T-cell (primary cell): ENCODE measurements at regions not wholly inside any gene's neighbourhood (a gene's known extent, or its start where the extent isn't known, plus 50 kb on each side); places are given as distances from the start of the nearest gene placed in this dataset.
"Not testable (repeated sequence)": the region's sequence is repeated elsewhere in the genome, so short reads cannot be mapped to it uniquely, and the experiment has no call there.

Source experiments
- ATAC-seq, 4 experiments: fragments of 200-7000 bp in 3 of 4; fragments of 150-1000 bp in 1 of 4; cut with Tn5 transposase; replicated peaks in 1 of 4; 1 replicate in 3 of 4; 2 replicates in 1 of 4; pipeline ENCODE4 v1.10.0; 2021; ENCODE audit warnings: moderate library complexity in 3 of 4, mild to moderate bottlenecking in 2 of 4, moderate number of reproducible peaks in 1 of 4
- CTCF ChIA-PET, 2 donors: fragments of 300-600 bp; sonication (Branson Sonifier 250); formaldehyde crosslinking; loops; one replicate each; lab custom pipeline; 2022; ENCODE audit warnings: antibody characterized with exemption in 2 of 2; lab: Charles Lee
- POLR2A ChIA-PET, 2 donors: fragments of 300-600 bp; sonication (Branson Sonifier 250); formaldehyde crosslinking; loops; one replicate each; lab custom pipeline; 2022; ENCODE audit warnings: antibody characterized with exemption in 2 of 2; lab: Charles Lee
- DNase-seq, 35 experiments: peaks; one replicate each; pipeline versions ENCODE4 v3.0.0 to v3.0.0-alpha.2; 2013 to 2023
- H3K27ac ChIP-seq: one replicate; pipeline ENCODE4 v1.5.1; 2013; ENCODE audit warnings: low read length
- H3K27me3 ChIP-seq, 2 experiments: replicated peaks in 1 of 2; 1 replicate in 1 of 2; 2 replicates in 1 of 2; pipeline versions ENCODE4 v1.6.1 to v1.7.0; 2013; ENCODE audit warnings: low read length in 1 of 2, mixed read lengths in 1 of 2; ENCODE audit not compliant: control insufficient read depth in 2 of 2, insufficient read depth in 2 of 2; ENCODE audit errors: extremely low read depth in 1 of 2
- H3K36me3 ChIP-seq, 2 donors: 1 replicate in 1 of 2; 2 replicates in 1 of 2; pipeline versions ENCODE4 v1.6.1 to v1.7.0; 2013; ENCODE audit warnings: low read length in 1 of 2; ENCODE audit not compliant: control insufficient read depth in 2 of 2, insufficient read depth in 1 of 2; ENCODE audit errors: extremely low read depth in 1 of 2
- H3K4me1 ChIP-seq, 2 experiments: 1 replicate in 1 of 2; 2 replicates in 1 of 2; pipeline versions ENCODE4 v1.6.1 to v1.7.0; 2013; ENCODE audit warnings: low read length in 2 of 2, mixed read lengths in 1 of 2; ENCODE audit not compliant: insufficient read depth in 2 of 2, control insufficient read depth in 1 of 2; ENCODE audit errors: extremely low read depth in 1 of 2
- H3K4me3 ChIP-seq, 2 donors: 1 replicate in 1 of 2; 2 replicates in 1 of 2; pipeline versions ENCODE4 v1.5.1 to v1.7.0; 2013; ENCODE audit warnings: mild to moderate bottlenecking in 2 of 2, low read length in 1 of 2, moderate library complexity in 1 of 2; ENCODE audit not compliant: control insufficient read depth in 1 of 2; ENCODE audit errors: extremely low read depth in 1 of 2
- H3K9me3 ChIP-seq: 2 replicates; pipeline ENCODE4 v1.7.0; 2013
- H3K27ac Mint-ChIP-seq, 2 donors: one replicate each; pipeline ENCODE4 v1.8.0; 2020 to 2021; ENCODE audit warnings: mild to moderate bottlenecking in 2 of 2, mixed read lengths in 2 of 2
- H3K27me3 Mint-ChIP-seq, 2 donors: one replicate each; pipeline ENCODE4 v1.8.0; 2021 to 2022; ENCODE audit warnings: mixed read lengths in 2 of 2
- H3K36me3 Mint-ChIP-seq: one replicate; pipeline ENCODE4 v1.8.0; 2021; ENCODE audit warnings: mixed read lengths
- H3K4me1 Mint-ChIP-seq, 3 donors: one replicate each; pipeline ENCODE4 v1.8.0; 2020 to 2022; ENCODE audit warnings: mixed read lengths in 3 of 3, mild to moderate bottlenecking in 1 of 3
- H3K4me3 Mint-ChIP-seq, 3 donors: one replicate each; pipeline ENCODE4 v1.8.0; 2020 to 2022; ENCODE audit warnings: mild to moderate bottlenecking in 3 of 3, mixed read lengths in 3 of 3, moderate library complexity in 3 of 3
- H3K9me3 Mint-ChIP-seq, 3 donors: one replicate each; pipeline ENCODE4 v1.8.0; 2020 to 2022; ENCODE audit warnings: mixed read lengths in 3 of 3
- WGBS: methylation state at CpG from one replicate; pipeline ENCODE4 v1.1.5; 2013; ENCODE audit warnings: missing lambda C conversion rate; ENCODE audit not compliant: insufficient coverage; 5-methylcytosine and 5-hydroxymethylcytosine counted together

- ChIA-PET POLR2A (no interaction called here), CTCF (no interaction called here)
- Mint-ChIP-seq H3K4me1 (no peaks in the 10 kb centered on the region), H3K4me3 (no peak overlapping the region), H3K36me3 (no peaks in the 10 kb centered on the region), H3K27ac (no peak overlapping the region), H3K9me3 (peaks cover 15 to 24% (median 15%) of the 10 kb centered on the region in 3 donors), H3K27me3 (peaks cover 13 to 15% of the 10 kb centered on the region in 2 donors)
- no peaks in the 10 kb centered on the region for H3K4me1 ChIP-seq
- H3K4me3 ChIP-seq = no peak overlapping the region
- no peaks in the 10 kb centered on the region for H3K36me3 ChIP-seq
- no peak overlapping the region for H3K27ac ChIP-seq
- DNase-seq = no peak
- ATAC-seq = no peak
- H3K9me3 ChIP-seq = no peaks in the 10 kb centered on the region
- H3K27me3 ChIP-seq = peaks cover 0 to 12% of the 10 kb centered on the region in 2 experiments
These were observed 97.1 kb upstream of the FAM98A start for GRCh38 chr2:33696234-33696633.

GRCh38 chr2:33694904-33695303 lies 95.8 kb upstream of the FAM98A start:
- H3K27ac Mint-ChIP-seq = no peak overlapping the region

GRCh38 chr2:33690686-33691085 lies 91.6 kb upstream of the FAM98A start:
- H3K4me1 Mint-ChIP-seq, H3K27me3 ChIP-seq, H3K27ac Mint-ChIP-seq, CTCF ChIA-PET, ATAC-seq, H3K9me3 ChIP-seq, H3K36me3 Mint-ChIP-seq, H3K27ac ChIP-seq, DNase-seq, H3K4me3 ChIP-seq, POLR2A ChIA-PET, H3K36me3 ChIP-seq, H3K4me1 ChIP-seq, H3K4me3 Mint-ChIP-seq: not testable (repeated sequence)
- Mint-ChIP-seq H3K27me3 (peaks cover 5 to 13% of the 10 kb centered on the region in 2 donors), H3K9me3 (peaks cover 22 to 58% (median 33%) of the 10 kb centered on the region in 3 donors)
- 83% methylated on average over 1 of the region's 1 CpG for WGBS

More at GRCh38 chr2:33694904-33695303, 95.8 kb upstream of the FAM98A start:
- Mint-ChIP-seq H3K9me3 (peaks cover 15 to 36% (median 22%) of the 10 kb centered on the region in 3 donors), H3K27me3 (peaks cover 11 to 13% of the 10 kb centered on the region in 2 donors), H3K4me3 (no peak overlapping the region), H3K36me3 (no peaks in the 10 kb centered on the region), H3K4me1 (no peaks in the 10 kb centered on the region)
- no peak overlapping the region for H3K27ac ChIP-seq
- ATAC-seq (no peak), DNase-seq (no peak)
- H3K27me3 ChIP-seq = peaks cover 0 to 11% of the 10 kb centered on the region in 2 experiments
- no CpG with 5 or more reads among the region's 1 CpG for WGBS
- H3K4me3 ChIP-seq = no peak overlapping the region
- no peaks in the 10 kb centered on the region for H3K36me3 ChIP-seq
- no peaks in the 10 kb centered on the region for H3K9me3 ChIP-seq
- no peaks in the 10 kb centered on the region for H3K4me1 ChIP-seq
- POLR2A ChIA-PET = no interaction called here
- CTCF ChIA-PET = no interaction called here

- Mint-ChIP-seq H3K36me3 (no peaks in the 10 kb centered on the region), H3K9me3 (peaks cover 0 to 7% (median 2%) of the 10 kb centered on the region in 3 donors), H3K27ac (no peak overlapping the region), H3K4me3 (no peak overlapping the region), H3K27me3 (peaks cover 4 to 6% of the 10 kb centered on the region in 2 donors), H3K4me1 (no peaks in the 10 kb centered on the region)
- Histone ChIP-seq H3K27ac (no peak overlapping the region), H3K9me3 (no peaks in the 10 kb centered on the region), H3K36me3 (no peaks in the 10 kb centered on the region), H3K4me3 (no peak overlapping the region), H3K4me1 (no peaks in the 10 kb centered on the region), H3K27me3 (peaks cover 0 to 4% of the 10 kb centered on the region in 2 experiments)
- WGBS = no CpG with 5 or more reads among the region's 1 CpG
- ChIA-PET POLR2A (no interaction called here), CTCF (no interaction called here)
- ATAC-seq (no peak), DNase-seq (no peak)
These were observed 82.3 kb upstream of the FAM98A start for GRCh38 chr2:33681364-33681757.

GRCh38 chr2:33680644-33681363 lies 81.7 kb upstream of the FAM98A start:
- ChIA-PET POLR2A (no interaction called here), CTCF (no interaction called here)
- WGBS = no CpG with 5 or more reads among the region's 12 CpGs
- H3K4me1 Mint-ChIP-seq = no peaks in the 10 kb centered on the region
- no peaks in the 10 kb centered on the region for H3K36me3 Mint-ChIP-seq
- H3K27ac Mint-ChIP-seq = no peak overlapping the region
- peaks cover 0 to 4% of the 10 kb centered on the region in 2 experiments for H3K27me3 ChIP-seq
- no peak overlapping the region for H3K4me3 ChIP-seq
- DNase-seq (no peak), ATAC-seq (no peak)
- no peaks in the 10 kb centered on the region for H3K9me3 ChIP-seq
- H3K9me3 Mint-ChIP-seq = peaks cover 0 to 7% (median 0%) of the 10 kb centered on the region in 3 donors
- no peaks in the 10 kb centered on the region for H3K4me1 ChIP-seq
- no peak overlapping the region for H3K27ac ChIP-seq
- no peak overlapping the region for H3K4me3 Mint-ChIP-seq
- H3K27me3 Mint-ChIP-seq = peaks cover 4 to 6% of the 10 kb centered on the region in 2 donors
- H3K36me3 ChIP-seq = no peaks in the 10 kb centered on the region

- ChIA-PET POLR2A (no interaction called here), CTCF (no interaction called here)
- peaks cover 0 to 4% of the 10 kb centered on the region in 2 experiments for H3K27me3 ChIP-seq
- H3K4me3 ChIP-seq = no peak overlapping the region
- Mint-ChIP-seq H3K27ac (no peak overlapping the region), H3K4me1 (no peaks in the 10 kb centered on the region), H3K36me3 (no peaks in the 10 kb centered on the region), H3K9me3 (no peaks in the 10 kb centered on the region), H3K4me3 (no peak overlapping the region), H3K27me3 (peaks cover 6 to 11% of the 10 kb centered on the region in 2 donors)
- H3K36me3 ChIP-seq = no peaks in the 10 kb centered on the region
- H3K4me1 ChIP-seq = no peaks in the 10 kb centered on the region
- ATAC-seq (no peak), DNase-seq (no peak)
- WGBS = 22% methylated on average over 1 of the region's 1 CpG
- H3K27ac ChIP-seq = no peak overlapping the region
- H3K9me3 ChIP-seq = no peaks in the 10 kb centered on the region
These were observed 79.3 kb upstream of the FAM98A start for GRCh38 chr2:33678436-33678835.
